Fibroblast of gingiva (primary cell): ENCODE measurements at regions not wholly inside any gene's neighbourhood (a gene's known extent, or its start where the extent isn't known, plus 50 kb on each side); places are given as distances from the start of the nearest gene placed in this dataset.
"Not testable (repeated sequence)": the region's sequence is repeated elsewhere in the genome, so short reads cannot be mapped to it uniquely, and the experiment has no call there.

Experiments
- DNase-seq: peaks from one replicate; pipeline ENCODE4 v3.0.0-alpha.2; 2011; ENCODE audit warnings: low read depth

DNA sequence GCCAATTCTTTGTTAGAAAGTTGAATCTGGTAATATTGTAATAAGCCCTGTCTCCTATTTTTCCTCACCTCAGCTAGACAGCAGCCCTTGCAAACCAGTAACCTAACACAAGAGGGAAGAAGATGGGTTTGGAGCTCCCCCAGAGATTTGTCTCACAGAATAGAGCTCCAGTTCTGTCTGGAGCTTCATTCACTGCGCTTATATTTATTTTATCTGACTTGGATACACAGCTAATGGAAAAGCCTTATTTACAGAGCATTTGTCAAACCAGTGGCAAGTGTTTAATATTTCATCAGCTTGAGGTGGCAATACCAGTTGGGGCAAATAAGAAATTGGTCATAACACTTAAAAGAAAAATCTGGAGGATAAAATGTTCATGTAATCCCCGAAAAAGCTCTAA lies 1094.0 kb downstream of the FSCB start:
- DNase-seq: no peak

DNA sequence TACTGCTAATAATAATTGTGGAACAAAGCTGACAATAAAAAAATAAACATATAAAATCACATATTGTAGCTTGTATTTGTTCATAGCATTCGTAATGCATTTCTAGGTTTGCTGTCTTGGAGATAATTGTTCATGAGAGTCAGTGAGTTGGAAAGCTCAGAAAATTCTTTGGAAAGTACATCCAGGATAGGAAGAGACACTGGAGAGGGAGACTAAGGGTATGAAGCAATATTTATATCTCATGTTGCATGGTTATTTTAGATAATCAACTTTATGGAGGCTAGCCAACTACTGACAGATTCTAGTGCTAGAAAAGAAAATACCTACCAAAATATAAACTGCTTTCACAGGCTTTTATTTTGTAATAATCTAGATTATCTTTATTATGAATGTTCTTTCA lies 1095.2 kb downstream of the FSCB start:
- peak; percentile 87 for DNase-seq

DNA sequence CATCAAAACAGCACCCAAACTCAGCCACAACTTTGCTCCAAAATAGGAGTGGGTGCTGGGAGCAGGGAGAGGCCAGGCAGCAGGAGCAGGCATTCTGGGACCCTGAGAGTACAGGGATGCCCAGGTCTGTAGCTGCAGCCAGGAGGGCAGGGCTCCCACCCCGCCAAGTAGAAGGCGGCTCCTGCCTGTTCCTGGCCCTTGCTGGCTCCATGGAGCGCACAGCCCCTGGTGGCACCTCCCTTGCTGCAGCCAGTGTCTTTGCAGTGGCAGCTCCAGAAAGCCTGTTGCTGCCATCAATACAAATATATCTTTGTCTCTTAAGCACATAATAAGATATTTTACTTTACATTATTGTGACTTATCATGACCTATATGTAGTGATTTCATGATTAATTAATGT lies 1096.5 kb downstream of the FSCB start:
- DNase-seq: no peak

DNA sequence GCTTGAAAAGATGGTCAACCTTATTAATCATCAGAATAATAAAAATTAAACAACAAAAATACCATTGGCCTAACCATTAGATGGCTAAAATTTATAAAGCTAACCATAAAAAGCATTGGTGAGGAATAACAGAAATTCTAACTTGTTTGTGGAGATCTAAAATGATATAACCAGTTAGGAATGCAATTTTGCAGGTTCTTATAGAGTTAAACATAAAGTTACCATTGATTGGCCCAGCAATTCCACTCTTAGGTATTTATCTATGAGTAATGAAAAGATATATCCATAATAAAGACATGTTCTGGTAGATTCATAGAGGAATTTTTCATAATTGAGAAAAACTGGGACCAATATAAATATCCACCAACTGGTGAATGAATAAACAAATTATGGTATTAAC lies 1098.6 kb downstream of the FSCB start:
- DNase-seq: no peak

DNA sequence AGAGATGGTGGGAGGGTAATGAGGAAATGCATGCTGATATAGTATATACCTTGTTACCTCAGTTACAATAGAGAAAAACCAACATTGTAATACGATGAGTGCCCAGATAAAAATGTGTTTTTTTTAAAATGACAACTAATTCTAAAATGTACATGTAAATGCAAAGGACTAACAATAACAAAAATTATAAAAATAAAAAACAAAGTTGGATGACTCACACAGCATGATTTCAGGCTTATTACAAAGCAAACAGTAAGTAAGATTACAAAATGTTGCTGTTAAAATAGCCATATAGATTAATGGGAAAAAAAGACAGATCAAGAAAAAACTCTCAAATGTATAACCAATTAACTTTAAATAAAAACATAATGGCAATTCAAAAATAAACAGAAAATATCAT lies 1099.4 kb downstream of the FSCB start:
- peak; percentile 3 for DNase-seq

DNA sequence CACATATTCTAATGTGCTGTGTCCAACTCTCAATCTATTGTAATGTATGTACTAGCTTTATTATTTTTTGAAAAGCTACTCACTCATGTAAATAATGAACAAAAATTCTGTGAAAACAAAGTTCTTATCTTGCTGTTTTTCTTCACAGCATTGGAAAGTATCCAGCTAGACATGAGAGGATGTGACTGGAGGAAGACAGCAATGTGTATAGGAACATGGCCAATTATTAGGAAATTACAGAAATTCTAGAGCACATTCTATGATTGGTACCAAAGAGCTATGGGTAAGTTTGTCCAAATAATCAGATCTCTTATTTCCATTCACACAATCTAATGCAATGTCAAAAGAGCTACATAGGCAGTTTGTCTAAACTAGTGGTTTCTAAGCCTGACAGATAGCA lies 1100.2 kb downstream of the FSCB start:
- peak; percentile 61 for DNase-seq

DNA sequence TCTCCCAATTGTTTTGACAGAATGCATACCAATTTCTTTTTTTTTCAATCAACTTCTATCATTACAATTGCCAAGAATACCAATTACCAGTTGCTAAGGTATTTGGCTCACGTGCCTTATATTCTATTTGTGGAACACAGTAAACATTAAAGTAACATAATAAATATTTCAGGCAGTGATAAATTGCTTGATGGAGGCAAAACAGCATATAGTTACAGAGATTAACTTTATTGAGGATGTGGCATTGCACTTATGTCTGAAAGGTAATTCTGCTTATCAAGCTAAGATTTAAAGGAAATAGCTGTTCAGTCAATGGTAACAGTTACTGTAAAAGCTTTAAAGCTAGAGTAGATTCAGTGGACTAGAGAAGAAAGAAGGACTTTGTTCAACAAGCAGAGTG lies 1107.8 kb downstream of the FSCB start:
- DNase-seq: no peak

DNA sequence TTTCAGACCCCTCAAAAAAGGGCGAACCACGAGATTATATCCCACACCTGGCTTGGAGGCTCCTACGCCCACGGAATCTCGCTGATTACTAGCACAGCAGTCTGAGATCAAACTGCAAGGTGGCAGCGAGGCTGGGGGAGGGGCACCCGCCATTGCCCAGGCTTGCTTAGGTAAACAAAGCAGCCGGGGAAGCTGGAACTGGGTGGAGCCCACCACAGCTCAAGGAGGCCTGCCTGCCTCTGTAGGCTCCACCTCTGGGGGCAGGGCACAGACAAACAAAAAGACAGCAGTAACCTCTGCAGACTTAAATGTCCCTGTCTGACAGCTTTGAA lies 1136.6 kb downstream of the FSCB start:
- DNase-seq: not testable (repeated sequence)

DNA sequence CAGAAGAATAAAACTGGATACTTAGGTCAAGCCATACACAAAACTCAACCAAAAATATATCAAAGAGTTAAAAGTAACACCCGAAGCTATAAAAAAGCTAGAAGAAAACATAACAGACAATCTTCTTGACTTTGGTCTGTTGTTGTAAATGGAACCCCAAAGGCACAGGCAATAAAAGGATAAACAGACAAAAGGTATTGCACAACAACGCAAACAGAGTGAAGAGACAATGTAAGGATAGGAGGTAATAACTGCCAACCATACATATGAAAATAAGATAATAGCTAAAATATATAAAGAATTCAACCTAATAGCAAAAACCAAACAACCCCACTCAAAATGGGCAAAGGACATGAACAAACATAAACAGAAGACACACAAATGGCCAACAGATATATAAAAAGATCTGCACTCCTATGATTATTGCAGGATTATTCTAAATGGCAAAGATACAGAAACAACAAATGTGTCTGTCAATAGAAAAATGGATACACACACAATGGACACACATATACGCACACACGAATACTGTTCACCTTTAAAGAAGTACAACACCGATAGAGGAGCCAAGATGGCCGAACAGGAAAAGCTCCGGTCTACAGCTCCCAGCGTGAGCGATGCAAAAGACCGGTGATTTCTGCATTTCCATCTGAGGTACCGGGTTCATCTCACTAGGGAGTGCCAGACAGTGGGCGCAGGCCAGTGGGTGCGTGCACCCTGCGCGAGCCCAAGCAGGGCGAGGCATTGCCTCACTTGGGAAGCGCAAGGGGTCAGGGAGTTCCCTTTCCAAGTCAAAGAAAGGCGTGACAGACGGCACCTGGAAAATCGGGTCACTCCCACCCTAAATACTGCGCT lies 1137.1 kb downstream of the FSCB start:
- no peak for DNase-seq

DNA sequence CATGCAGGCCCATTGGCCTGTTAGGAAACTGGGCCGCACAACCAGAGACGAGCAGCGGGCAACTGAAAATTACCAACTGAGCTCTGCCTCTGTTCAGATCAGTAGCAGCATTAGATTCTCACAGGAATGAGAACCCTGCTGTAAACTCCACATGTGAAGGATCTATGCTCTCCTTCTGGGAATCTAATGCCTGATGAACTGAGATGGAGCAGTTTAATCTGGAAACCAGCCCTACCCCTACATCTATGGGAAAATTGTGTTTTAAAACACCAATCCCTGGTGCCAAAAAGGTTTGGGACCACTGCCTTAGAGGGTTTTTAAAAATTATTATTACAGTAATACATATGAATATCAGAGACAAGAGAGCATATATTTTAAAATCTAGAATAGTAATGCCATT lies 1144.5 kb downstream of the FSCB start:
- no peak for DNase-seq

DNA sequence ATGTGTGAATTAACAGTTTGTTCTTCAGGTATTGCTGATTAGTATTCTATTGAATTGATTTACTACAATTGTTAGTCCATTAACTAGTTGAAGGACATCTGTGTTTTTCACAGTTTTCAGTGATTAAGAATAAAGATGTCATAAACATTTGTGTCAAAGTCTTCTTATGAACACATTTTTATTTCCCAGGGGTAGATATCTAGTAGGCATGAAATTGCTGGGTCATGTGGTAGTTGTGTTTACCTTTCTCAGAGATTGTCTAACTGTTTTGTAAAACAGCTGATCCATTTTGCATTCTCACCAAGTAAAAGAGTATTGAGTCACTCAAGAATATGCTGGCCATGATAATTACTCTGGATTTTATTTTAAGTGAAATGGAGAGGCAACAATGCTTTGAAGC lies 1145.3 kb downstream of the FSCB start:
- DNase-seq: no peak

DNA sequence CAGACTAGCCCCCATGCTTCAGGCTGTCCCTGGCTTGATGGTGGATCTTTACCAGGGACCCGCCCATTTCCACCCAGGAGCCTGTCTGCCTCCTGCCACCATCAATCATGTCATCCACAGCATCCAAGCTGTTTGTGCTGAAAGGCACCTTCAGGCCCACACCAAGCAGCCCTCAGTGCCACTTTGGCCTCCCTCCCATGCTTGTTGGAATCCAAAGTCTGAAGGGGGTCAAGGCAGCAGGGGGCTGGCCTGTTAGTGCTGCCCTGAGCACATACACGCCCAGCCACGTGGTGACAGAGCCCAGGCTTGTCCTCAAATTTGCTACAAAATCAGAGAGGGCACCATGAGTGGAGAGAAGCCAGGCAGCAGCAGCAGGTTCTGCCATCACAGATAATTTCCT lies 1146.8 kb downstream of the FSCB start:
- no peak for DNase-seq

DNA sequence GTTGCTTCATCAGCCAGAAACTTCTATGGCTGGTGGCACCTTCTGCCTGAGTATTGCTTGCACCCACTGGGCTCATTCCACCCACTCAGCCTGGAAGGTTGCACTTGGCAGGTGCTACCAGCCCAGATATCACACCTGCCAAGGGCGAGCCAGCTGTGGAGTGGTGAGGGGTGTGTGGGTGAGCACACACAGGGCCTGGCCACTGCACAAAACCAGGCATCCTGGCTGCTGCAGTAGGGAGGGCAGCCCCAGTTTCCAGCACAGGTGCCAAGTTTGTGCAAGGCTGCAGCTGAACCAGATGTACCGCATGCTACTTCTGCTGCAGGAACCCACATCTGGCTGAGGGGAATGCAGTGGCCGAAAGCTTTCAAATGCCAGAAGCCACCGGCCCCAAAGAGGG lies 1147.8 kb downstream of the FSCB start:
- no peak for DNase-seq

DNA sequence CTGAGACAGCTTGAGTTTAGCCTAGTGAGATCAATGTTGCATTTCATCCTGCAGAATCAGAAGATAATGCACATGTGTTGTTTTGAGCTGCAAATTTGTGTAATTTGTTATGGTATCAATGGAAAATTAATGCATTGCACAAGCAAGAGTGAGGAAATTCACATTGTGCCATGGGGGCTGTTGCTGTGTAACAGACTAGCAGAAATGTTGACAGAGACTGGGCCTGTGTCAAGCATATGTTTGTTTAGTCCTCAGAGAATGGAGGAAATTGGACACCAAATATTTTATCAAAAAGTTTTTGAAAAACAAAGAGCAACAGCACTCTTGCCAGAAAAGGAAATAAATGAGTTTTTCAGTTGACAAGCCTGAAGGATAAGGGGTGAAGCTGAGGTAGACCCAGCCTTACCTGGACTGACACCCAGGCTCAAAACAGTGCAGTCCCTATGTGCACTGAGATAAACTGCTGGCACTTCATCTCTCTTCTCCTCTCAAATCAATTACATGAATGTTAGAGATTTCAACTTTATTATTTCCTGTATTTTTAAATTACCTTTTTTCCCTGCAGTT lies 1150.0 kb downstream of the FSCB start:
- DNase-seq: peak; percentile 56

DNA sequence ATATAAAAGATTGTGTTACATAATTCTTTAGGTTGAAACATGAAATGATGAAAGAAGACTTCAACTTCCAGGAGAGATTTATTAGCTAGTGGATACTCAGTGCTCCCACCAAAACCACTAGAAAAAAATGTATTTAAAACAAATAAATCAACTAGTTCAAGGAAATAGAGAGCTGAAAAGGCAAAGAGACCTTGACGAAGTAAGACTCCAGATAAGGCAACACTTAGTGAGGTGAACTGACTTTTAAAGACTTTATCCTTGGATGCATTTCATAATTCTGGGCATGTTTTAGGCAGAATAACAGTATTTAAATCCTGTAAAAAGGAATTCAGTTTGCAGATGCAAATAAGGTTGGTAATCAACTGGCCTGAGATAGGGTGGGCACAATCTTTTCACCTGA lies 1150.7 kb downstream of the FSCB start:
- no peak for DNase-seq

DNA sequence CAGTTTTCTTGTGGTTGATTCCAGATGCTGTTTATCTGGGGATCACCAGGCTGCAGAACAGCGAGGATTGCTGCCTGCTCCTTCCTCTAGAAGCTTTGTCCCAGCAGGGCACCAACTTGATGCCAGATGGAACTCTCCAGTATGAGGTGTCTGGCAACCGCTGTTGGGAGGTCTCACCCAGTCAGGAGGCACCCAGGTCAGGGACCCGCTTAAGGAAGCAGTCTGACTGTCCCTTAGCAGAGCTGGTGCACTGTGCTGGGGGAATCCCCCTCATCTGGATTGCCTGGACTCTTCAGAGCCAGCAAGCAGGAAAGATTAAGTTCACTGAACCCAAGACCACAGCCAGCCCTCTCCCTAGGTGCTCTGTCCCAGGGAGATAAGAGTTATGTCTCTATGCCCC lies 1165.2 kb downstream of the FSCB start:
- no peak for DNase-seq

DNA sequence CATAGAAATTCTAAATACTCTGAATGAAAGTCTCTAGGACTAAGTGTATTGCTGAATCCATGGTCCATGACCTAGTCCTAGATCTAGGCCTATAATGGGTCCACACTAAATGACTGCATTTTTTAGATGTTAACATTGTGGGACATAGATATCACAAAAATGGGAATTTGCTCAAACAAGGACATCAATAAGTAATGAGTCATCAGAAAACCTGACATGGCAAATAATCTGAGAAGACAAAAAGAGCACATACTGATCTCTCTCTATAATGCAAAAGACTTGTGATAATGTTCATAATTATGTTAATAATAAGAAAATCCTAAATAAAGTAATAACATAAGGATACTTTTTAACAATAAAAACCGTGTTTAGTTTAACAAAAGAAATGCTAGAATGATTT lies 1168.4 kb downstream of the FSCB start:
- DNase-seq: no peak

DNA sequence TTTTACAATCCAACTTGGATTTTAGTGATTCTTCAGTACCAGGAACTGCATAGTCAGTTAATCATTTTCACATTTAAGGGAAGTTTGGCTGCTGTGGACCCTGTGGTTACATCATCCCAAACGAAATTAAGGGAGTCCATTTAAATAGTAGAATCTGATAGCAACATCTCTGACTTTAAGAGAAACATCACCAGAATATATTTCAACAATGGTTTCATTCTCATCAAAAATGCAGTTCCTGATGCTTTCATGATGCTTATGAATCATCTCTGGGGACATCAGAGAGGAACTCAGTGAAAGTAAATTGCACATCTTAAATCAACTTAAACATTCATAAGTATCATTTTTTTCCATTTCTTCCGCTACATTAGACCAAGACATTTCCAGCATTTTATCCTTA lies 1170.7 kb downstream of the FSCB start:
- peak; percentile 24 for DNase-seq

DNA sequence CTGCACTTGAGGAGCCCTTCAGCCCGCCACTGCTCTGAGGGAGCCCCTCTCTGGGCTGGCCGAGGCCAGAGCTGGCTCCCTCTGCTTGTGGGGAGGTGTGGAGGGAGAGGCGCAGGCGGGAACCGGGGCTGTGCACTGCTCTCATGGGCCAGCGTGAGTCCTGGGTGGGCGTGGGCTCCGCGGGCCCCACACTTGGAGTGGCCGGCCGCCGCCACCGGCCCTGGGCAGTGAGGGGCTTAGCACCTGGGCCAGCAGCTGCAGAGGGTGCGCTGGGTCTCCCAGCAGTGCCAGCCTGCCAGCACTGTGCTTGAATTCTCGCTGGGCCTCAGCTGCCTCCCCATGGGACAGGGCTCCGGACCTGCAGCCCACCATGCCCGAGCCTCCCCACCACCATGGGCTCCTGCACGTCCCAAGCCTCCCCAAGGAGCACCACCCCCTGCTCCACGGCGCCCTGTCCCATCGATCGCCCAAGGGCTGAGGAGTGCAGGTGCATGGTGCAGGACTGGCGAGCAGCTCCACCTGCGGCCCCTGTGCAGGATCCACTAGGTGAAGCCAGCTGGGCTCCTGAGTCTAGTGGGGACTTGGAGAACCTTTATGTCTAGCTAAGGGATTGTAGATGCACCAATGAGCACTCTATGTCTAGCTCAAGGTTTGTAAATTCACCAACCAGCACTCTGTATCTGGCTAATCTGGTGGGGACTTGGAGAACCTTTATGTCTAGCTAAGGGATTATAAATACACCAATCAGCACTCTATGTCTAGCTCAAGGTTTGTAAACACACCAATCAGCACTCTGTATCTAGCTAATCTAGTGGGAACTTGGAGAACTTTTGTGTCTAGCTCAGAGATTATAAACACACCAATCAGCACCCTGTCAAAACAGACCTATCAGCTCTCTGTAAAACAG lies 1180.3 kb downstream of the FSCB start:
- DNase-seq: not testable (repeated sequence)

DNA sequence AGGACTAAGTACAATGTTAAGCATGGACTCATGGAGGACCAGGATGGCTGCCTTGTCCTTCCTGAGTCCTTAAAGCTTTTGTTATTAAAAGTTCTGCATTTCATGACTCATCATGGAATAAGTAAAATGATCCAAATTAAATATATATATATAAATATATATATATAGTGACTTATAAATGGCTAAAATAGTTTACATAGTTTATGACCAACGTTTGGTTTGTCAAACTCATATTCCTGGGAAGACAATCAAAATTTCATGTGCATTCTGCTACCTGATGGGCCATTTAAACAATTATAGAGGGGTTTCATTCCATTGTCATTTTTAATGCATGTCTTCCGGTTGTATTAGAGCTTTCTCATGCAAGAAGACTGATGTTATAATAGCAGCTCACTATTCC lies 1190.7 kb downstream of the FSCB start:
- DNase-seq: no peak

DNA sequence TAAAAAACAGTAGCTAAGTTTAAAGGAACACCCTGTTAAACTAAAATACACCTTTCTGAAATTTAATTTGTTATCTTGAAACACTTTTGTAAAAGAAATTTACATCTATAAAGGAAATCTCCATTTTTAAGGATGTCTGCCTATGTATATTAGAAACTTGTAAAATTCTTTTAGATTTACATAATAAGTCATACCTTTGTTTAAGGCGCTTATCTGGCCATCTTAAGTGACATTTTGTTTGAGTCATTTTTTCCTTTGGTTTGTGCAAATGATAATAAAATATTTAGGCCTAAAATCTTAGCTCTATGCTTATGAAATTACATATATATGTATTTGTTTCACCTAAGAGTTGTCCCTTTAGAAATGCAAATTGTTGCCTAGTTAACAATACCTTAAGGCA lies 1193.4 kb downstream of the FSCB start:
- DNase-seq: no peak

DNA sequence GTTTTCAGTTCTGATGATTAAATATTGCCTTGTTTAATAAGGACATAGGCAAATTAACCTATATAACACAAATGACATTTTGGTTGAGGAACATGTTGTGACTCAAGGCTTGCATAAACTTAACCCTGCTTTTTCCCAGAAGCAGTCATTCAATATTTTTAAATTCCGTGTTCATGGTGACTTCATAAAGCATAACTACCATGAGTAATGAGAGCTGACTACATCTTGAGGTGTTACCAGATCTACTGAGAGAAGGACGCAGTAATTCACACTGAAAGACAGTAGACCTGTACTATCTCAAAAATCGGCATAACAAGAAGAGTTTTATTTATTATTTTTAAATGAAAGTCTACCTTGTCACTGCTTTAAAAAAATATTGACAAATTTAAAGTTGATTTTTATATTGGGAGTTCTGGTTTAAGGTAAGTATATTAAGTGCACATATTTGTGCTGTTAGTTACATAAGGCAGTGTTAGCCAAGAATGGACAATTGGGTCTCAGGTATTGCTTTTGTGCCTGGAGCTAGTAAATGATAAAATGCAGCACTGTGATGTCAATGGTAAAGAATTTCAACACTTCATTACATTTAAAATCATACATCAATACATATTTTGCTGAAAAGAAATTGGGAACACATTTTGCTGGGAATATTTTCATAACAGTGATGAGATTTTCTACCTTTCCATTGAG lies 1198.5 kb downstream of the FSCB start:
- DNase-seq: no peak

DNA sequence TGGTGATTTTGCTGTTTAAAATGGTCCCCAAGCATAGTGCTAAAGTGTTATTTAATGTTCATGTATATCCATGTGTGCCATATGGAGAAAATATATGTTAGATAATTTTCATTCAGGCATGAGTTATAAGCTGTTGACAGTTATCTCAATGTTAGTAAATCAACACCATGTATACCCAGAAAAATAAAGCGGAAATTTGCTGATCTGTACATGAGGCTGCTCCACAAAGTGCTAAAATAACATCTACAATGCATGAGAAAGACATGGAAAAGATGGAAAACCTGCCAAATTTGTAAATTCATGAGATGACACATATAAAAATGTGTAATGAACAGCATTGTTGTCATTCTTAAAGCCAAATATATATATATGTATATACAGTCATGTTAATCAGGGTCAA lies 1199.2 kb downstream of the FSCB start:
- no peak for DNase-seq
